ENCODE measurements at regions not wholly inside any gene's neighbourhood (a gene's known extent, or its start where the extent isn't known, plus 50 kb on each side); places are given as distances from the start of the nearest gene placed in this dataset.

DNA sequence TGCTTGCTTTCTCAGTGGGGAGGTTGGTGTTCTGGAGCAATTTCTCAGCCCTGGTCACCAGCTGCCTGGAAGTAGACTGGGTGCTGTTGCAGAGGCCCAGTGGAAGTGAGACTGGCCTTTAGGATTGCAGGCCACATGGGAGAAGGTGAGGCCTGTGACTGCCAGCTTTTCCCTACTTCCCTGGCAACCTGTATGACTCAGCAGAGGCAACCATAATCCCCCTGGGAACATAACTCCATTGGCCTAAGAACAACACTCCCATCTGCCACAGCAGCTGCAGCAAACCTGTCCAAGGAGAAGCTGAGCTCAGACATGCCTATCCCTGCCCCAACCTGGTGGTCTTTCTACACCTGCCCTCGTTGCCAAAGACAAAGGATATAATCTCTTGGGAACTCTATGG, 473.5 kb upstream of the SPTLC3 start:
- Mint-ChIP-seq H3K9me3 (ENCODE audit: insufficient read depth) (peaks cover 10% of the 10 kb centered on the region), H3K4me3 (no peak overlapping the region), H3K4me1 (no peaks in the 10 kb centered on the region), H3K27ac (no peak overlapping the region), H3K27me3 (no peaks in the 10 kb centered on the region)
- Histone ChIP-seq H3K4me2 (replicated peaks; ENCODE audit: low read depth, low read length, poor library complexity, severe bottlenecking) (no peak overlapping the region), H3K27me3 (replicated peaks in 1 of 4; ENCODE audit: control extremely low read depth in 1 of 4, control insufficient read depth in 3 of 4, insufficient read depth in 4 of 4, low read length in 3 of 4) (no peaks in the 10 kb centered on the region), H2AFZ (ENCODE audit: insufficient read depth, low read depth, low read length, poor library complexity, severe bottlenecking) (no peak overlapping the region), H3K4me3 (ENCODE audit: control extremely low read depth in 1 of 5, extremely low read depth in 1 of 5, insufficient read depth in 1 of 5, low read depth in 2 of 5, low read length in 4 of 5) (no peak overlapping the region), H3K27ac (ENCODE audit: low read length in 2 of 2) (no peak overlapping the region), H3K4me1 (ENCODE audit: control insufficient read depth in 2 of 2, insufficient read depth in 2 of 2, low read length in 2 of 2) (no peaks in the 10 kb centered on the region), H3K9ac (ENCODE audit: low read length) (no peak overlapping the region), H3K36me3 (replicated peaks in 1 of 2; ENCODE audit: control extremely low read depth in 1 of 2, control insufficient read depth in 1 of 2, extremely low read depth in 1 of 2, insufficient read depth in 2 of 2, low read length in 1 of 2) (no peaks in the 10 kb centered on the region), H4K20me1 (ENCODE audit: control insufficient read depth, insufficient read depth, low read length, poor library complexity, severe bottlenecking) (no peaks in the 10 kb centered on the region), H3K79me2 (ENCODE audit: control insufficient read depth, insufficient read depth, low read length) (no peaks in the 10 kb centered on the region), H3K9me3 (ENCODE audit: control extremely low read depth in 1 of 3, control insufficient read depth in 2 of 3, insufficient read depth in 1 of 3, low read length in 2 of 3) (peaks cover 0 to 6% (median 0%) of the 10 kb centered on the region in 3 donors)
- ChIA-PET CTCF (no interaction called here), POLR2A (no interaction called here)
- TF ChIP-seq, protein P1, sequence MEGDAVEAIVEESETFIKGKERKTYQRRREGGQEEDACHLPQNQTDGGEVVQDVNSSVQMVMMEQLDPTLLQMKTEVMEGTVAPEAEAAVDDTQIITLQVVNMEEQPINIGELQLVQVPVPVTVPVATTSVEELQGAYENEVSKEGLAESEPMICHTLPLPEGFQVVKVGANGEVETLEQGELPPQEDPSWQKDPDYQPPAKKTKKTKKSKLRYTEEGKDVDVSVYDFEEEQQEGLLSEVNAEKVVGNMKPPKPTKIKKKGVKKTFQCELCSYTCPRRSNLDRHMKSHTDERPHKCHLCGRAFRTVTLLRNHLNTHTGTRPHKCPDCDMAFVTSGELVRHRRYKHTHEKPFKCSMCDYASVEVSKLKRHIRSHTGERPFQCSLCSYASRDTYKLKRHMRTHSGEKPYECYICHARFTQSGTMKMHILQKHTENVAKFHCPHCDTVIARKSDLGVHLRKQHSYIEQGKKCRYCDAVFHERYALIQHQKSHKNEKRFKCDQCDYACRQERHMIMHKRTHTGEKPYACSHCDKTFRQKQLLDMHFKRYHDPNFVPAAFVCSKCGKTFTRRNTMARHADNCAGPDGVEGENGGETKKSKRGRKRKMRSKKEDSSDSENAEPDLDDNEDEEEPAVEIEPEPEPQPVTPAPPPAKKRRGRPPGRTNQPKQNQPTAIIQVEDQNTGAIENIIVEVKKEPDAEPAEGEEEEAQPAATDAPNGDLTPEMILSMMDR (IDR thresholded peaks at IDR 0.05): no peak
- no peak for TF ChIP-seq EZH2 (IDR thresholded peaks at IDR 0.05; ENCODE audit: borderline replicate concordance, insufficient read depth, low read depth, low read length, poor library complexity, severe bottlenecking)
- ATAC-seq (ENCODE audit: low read depth): no peak
- intact Hi-C loops (cut with micrococcal nuclease): no loop called here
- no peak for DNase-seq
- WGBS (ENCODE audit: insufficient coverage): 0% methylated on average over 1 of the region's 1 CpG

DNA sequence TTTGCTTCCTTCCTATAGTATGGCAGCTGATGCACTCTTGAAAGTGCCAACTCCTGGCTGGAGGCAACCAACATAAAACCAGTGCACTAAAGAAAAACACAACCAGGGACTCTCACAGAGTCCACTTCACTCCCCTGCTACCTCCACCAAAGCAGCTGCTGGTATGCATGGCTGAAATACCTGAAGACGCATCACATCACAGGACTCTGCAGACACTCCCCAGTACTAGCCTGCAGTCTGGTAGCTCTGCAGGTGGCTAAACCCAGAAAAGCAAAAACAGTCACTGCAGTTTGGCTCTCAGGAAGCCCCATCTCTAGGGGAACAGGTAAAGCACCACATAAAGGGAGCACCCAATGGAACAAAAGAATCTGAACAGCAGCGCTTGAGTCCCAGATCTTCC, 473.0 kb upstream of the SPTLC3 start:
- DNase-seq (no peak), ATAC-seq (ENCODE audit: low read depth) (no peak)
- H3K27me3 Mint-ChIP-seq: no peaks in the 10 kb centered on the region
- Histone ChIP-seq H3K79me2 (ENCODE audit: control insufficient read depth, insufficient read depth, low read length) (no peaks in the 10 kb centered on the region), H2AFZ (ENCODE audit: insufficient read depth, low read depth, low read length, poor library complexity, severe bottlenecking) (no peak overlapping the region), H3K27me3 (replicated peaks in 1 of 4; ENCODE audit: control extremely low read depth in 1 of 4, control insufficient read depth in 3 of 4, insufficient read depth in 4 of 4, low read length in 3 of 4) (no peaks in the 10 kb centered on the region), H4K20me1 (ENCODE audit: control insufficient read depth, insufficient read depth, low read length, poor library complexity, severe bottlenecking) (no peaks in the 10 kb centered on the region), H3K9ac (ENCODE audit: low read length) (no peak overlapping the region), H3K4me2 (replicated peaks; ENCODE audit: low read depth, low read length, poor library complexity, severe bottlenecking) (no peak overlapping the region), H3K4me3 (ENCODE audit: control extremely low read depth in 1 of 5, extremely low read depth in 1 of 5, insufficient read depth in 1 of 5, low read depth in 2 of 5, low read length in 4 of 5) (no peak overlapping the region), H3K4me1 (ENCODE audit: control insufficient read depth in 2 of 2, insufficient read depth in 2 of 2, low read length in 2 of 2) (no peaks in the 10 kb centered on the region), H3K9me3 (ENCODE audit: control extremely low read depth in 1 of 3, control insufficient read depth in 2 of 3, insufficient read depth in 1 of 3, low read length in 2 of 3) (peaks cover 0 to 6% (median 0%) of the 10 kb centered on the region in 3 donors), H3K36me3 (replicated peaks in 1 of 2; ENCODE audit: control extremely low read depth in 1 of 2, control insufficient read depth in 1 of 2, extremely low read depth in 1 of 2, insufficient read depth in 2 of 2, low read length in 1 of 2) (no peaks in the 10 kb centered on the region), H3K27ac (ENCODE audit: low read length in 2 of 2) (no peak overlapping the region)
- H3K4me3 Mint-ChIP-seq: no peak overlapping the region
- POLR2A ChIA-PET: no interaction called here
- CTCF ChIA-PET: no interaction called here
- H3K4me1 Mint-ChIP-seq: no peaks in the 10 kb centered on the region
- no peak overlapping the region for H3K27ac Mint-ChIP-seq
- intact Hi-C loops (cut with micrococcal nuclease): no loop called here
- TF ChIP-seq, protein P1 (IDR thresholded peaks at IDR 0.05): no peak
- TF ChIP-seq EZH2 (IDR thresholded peaks at IDR 0.05; ENCODE audit: borderline replicate concordance, insufficient read depth, low read depth, low read length, poor library complexity, severe bottlenecking): no peak
- peaks cover 10% of the 10 kb centered on the region for H3K9me3 Mint-ChIP-seq (ENCODE audit: insufficient read depth)
- 91% methylated on average over 1 of the region's 2 CpGs for WGBS (ENCODE audit: insufficient coverage)

Data from B cell (primary cell).